ENCODE measurements at regions not wholly inside any gene's neighbourhood (a gene's known extent, or its start where the extent isn't known, plus 50 kb on each side); places are given as distances from the start of the nearest gene placed in this dataset.
"Not testable (repeated sequence)": the region's sequence is repeated elsewhere in the genome, so short reads cannot be mapped to it uniquely, and the experiment has no call there.

DNA sequence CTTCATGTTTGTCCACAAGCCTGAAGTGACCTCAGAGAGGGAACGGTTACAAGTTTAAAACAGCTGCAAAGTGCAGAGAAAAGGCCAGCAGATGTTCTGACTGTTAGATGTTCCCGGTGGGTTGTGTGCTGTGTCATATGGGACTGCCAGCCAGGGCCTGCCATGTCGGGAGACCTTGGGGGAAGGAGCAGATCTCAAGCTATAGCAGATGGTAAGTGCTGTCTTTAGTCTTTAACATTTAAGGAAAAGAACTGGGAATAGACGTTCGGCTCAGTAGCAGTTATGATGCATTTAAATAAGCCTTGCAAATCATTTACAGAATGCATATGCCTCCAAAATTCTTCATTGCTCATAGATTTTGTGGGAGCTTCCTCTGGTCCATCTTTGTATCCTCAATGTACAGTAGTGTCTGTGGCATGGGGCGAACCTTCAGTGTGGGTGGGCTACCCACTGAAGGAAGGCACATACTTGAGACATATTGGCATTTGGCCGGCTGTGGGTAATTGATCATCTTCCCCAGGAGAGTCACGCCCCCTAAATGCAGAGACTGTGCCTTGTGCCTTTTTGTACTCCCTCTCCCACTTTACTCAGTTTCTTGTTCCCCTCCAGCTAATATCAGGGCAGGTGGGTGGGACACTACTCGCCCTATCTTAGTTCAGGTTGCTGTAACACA is 131.9 kb downstream of the NPIPB5 start:
- no peak overlapping the region for H3K27ac ChIP-seq (ENCODE audit: low read depth in 2 of 2, low read length in 1 of 2)
- TF ChIP-seq TEAD4 (IDR thresholded peaks at IDR 0.05; ENCODE audit: borderline replicate concordance, insufficient read depth) (no peak), NRF1 (IDR thresholded peaks at IDR 0.05; ENCODE audit: low read depth, low read length) (no peak), TCF12 (IDR thresholded peaks at IDR 0.05) (no peak), SMC3 (IDR thresholded peaks at IDR 0.05; ENCODE audit: low read depth, low read length) (no peak), SIN3A (IDR thresholded peaks at IDR 0.05; ENCODE audit: borderline replicate concordance, low read depth, low read length) (no peak), FOXJ3 (CRISPR knock-in tag; IDR thresholded peaks at IDR 0.05) (no peak), TAF1 (IDR thresholded peaks at IDR 0.05; ENCODE audit: borderline replicate concordance, low read depth, low read length) (no peak), USF2 (IDR thresholded peaks at IDR 0.05; ENCODE audit: borderline replicate concordance, low read depth, low read length) (no peak)
- TF ChIP-seq, protein P1, sequence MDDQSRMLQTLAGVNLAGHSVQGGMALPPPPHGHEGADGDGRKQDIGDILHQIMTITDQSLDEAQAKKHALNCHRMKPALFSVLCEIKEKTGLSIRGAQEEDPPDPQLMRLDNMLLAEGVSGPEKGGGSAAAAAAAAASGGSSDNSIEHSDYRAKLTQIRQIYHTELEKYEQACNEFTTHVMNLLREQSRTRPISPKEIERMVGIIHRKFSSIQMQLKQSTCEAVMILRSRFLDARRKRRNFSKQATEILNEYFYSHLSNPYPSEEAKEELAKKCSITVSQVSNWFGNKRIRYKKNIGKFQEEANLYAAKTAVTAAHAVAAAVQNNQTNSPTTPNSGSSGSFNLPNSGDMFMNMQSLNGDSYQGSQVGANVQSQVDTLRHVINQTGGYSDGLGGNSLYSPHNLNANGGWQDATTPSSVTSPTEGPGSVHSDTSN (IDR thresholded peaks at IDR 0.05) = no peak
- H3K9me2 ChIP-seq = no peaks in the 10 kb centered on the region
- no peaks in the 10 kb centered on the region for H3K36me3 ChIP-seq (replicated peaks in 1 of 2; ENCODE audit: control insufficient read depth in 1 of 2, insufficient read depth in 2 of 2, low read length in 1 of 2)
- POLR2A ChIA-PET = no interaction called here
- no peaks in the 10 kb centered on the region for H3F3A ChIP-seq (replicated peaks; ENCODE audit: insufficient read depth)
- CTCF ChIA-PET = interaction anchor here (1.0 to 1.7 kb wide), 5 partner anchors 11 to 335 kb away, joined by 3 to 5 read pairs (median 3); no protein-coding TSS in a partner anchor
- DNase-seq = no peak
- H3K9me3 ChIP-seq = no peaks in the 10 kb centered on the region
- peaks cover 9% of the 10 kb centered on the region; the same call in 1 of the 2 replicates for H3K27me3 ChIP-seq (ENCODE audit: insufficient read depth)
- no peak overlapping the region for H3K4me3 ChIP-seq (ENCODE audit: low read depth in 2 of 2, low read length in 1 of 2)
- no peaks in the 10 kb centered on the region for H3K79me2 ChIP-seq (ENCODE audit: insufficient read depth)
- peaks cover 0 to 3% of the 10 kb centered on the region in 2 experiments; a peak in 2 of 4 replicates for H3K4me1 ChIP-seq (ENCODE audit: control insufficient read depth in 1 of 2, insufficient read depth in 2 of 2, low read depth in 1 of 2, low read length in 1 of 2)
- no peaks in the 10 kb centered on the region for H4K20me1 ChIP-seq (ENCODE audit: insufficient read depth)
- no peak overlapping the region for H3K4me2 ChIP-seq
- H3K9ac ChIP-seq = no peak overlapping the region
- H2AFZ ChIP-seq (ENCODE audit: low read depth) = no peak overlapping the region
- WGBS (ENCODE audit: low lambda C conversion rate) = 20% methylated on average over 9 of the region's 9 CpGs

GRCh38 chr16:22643203-22643602 is 132.5 kb downstream of the NPIPB5 start:
- H4K20me1 ChIP-seq (ENCODE audit: insufficient read depth); H3K79me2 ChIP-seq (ENCODE audit: insufficient read depth); H3K9me3 ChIP-seq; H3K27ac ChIP-seq (ENCODE audit: low read depth in 2 of 2, low read length in 1 of 2); POLR2A ChIA-PET; H2AFZ ChIP-seq (ENCODE audit: low read depth); H3K36me3 ChIP-seq (replicated peaks in 1 of 2; ENCODE audit: control insufficient read depth in 1 of 2, insufficient read depth in 2 of 2, low read length in 1 of 2); H3K9me2 ChIP-seq; H3F3A ChIP-seq (replicated peaks; ENCODE audit: insufficient read depth); DNase-seq; H3K4me3 ChIP-seq (ENCODE audit: low read depth in 2 of 2, low read length in 1 of 2); H3K9ac ChIP-seq; H3K4me2 ChIP-seq; H3K4me1 ChIP-seq (ENCODE audit: control insufficient read depth in 1 of 2, insufficient read depth in 2 of 2, low read depth in 1 of 2, low read length in 1 of 2): not testable (repeated sequence)
- CTCF ChIA-PET = interaction anchor here (0.8 to 1.0 kb wide), 3 partner anchors 12 to 342 kb away, joined by 3 read pairs; no protein-coding TSS in a partner anchor
- WGBS (ENCODE audit: low lambda C conversion rate) = 55% methylated on average over 5 of the region's 5 CpGs
- peaks cover 14% of the 10 kb centered on the region; the same call in 1 of the 2 replicates for H3K27me3 ChIP-seq (ENCODE audit: insufficient read depth)

Data from SK-N-SH (cell line).